GM13977 (cell line): ENCODE measurements at regions not wholly inside any gene's neighbourhood (a gene's known extent, or its start where the extent isn't known, plus 50 kb on each side); places are given as distances from the start of the nearest gene placed in this dataset.
"Not testable (repeated sequence)": the region's sequence is repeated elsewhere in the genome, so short reads cannot be mapped to it uniquely, and the experiment has no call there.

Source experiments
- DNase-seq: peaks from one replicate; pipeline ENCODE4 v3.0.0; 2012; ENCODE audit warnings: low spot score
- CTCF ChIP-seq: IDR thresholded peaks from 2 replicates; pipeline ENCODE4 v1.5.1; 2012; ENCODE audit warnings: mild to moderate bottlenecking, control low read depth; ENCODE audit not compliant: insufficient read depth; ENCODE audit errors: extremely low read depth, missing control alignments
- in situ Hi-C: fragments of 300-500 bp; cut with MboI; formaldehyde crosslinking; loops from one replicate; pipeline ENCODE4 v1.12.0; 2022; ENCODE audit warnings: low sequenced_read_pairs, low pct_unique_long_range_greater_than_20kb, mixed read lengths, inconsistent platforms; ENCODE audit not compliant: unreplicated experiment

DNA sequence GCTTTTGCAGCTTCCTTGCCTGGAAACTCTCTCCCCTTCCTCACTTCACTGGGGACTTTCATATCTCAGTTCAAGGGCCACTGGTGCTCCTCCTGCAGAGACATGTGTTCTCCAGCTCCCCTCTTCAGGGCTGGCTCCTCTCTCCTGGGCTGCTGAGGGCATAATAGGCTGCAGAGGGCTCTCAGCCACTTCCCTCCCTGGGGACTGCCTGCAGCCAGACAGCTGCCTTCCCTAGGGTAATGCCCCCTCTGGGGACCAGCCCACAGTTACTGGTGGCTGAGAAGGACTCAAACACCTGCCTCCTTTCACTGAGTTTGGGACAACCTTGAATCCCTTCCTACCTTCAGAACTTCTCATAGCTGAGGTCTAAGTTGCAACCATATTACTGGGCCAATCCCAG lies 104.8 kb upstream of the POU3F1 start:
- TF ChIP-seq CTCF, result no peak
- no peak for DNase-seq
- in situ Hi-C loops, result no loop called here

GRCh38 chr1:38146079-38146478 lies 99.5 kb upstream of the POU3F1 start:
- in situ Hi-C loops, DNase-seq: not testable (repeated sequence)

GRCh38 chr1:38142606-38143005 lies 96.0 kb upstream of the POU3F1 start:
- TF ChIP-seq CTCF, result no peak
- in situ Hi-C loops, result no loop called here
- no peak for DNase-seq

- TF ChIP-seq CTCF, result no peak
- in situ Hi-C loops, result no loop called here
- DNase-seq, result no peak
Observed at GRCh38 chr1:38141483-38141882, 94.9 kb upstream of the POU3F1 start.

DNA sequence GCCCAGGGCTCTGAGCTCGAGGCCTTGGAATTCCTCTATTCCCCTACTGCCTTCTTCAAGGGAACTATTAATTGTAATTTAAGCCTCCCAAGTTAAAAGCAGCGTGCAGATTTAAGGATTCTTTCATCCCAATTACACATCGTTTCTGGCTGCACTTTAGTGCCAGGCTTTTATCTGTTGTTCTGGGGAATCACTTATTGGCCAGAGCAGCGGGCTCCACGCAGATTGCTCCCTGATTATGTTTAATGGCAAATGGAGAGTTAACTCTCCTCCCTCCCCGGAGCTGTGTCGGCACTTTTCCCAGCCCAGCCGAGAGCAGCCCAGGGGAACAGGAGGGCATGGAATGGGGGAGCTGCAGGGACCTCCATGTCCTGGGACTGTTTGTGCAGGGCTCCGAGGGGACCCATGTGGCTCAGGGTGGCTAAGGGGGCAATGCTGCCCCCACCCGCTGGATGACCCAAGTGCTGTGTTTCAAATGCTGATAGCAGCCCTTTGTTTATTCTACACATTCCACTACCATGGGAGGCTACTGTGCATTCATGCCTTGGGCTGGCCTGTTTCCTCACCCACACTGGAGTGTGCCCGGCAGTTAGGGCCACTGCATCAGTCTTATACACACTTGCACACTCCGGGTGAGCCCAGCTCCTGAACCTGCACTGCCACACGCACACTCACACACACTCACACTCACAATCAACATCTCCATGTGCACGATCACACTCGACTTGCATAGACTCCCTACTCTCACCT lies 93.3 kb upstream of the POU3F1 start:
- DNase-seq, result no peak
- in situ Hi-C loops, result no loop called here
- no peak for TF ChIP-seq CTCF

- no peak for TF ChIP-seq CTCF
- in situ Hi-C loops, result no loop called here
- DNase-seq, result peak; percentile 15
Observed at GRCh38 chr1:38138498-38139233, 92.1 kb upstream of the POU3F1 start.

DNA sequence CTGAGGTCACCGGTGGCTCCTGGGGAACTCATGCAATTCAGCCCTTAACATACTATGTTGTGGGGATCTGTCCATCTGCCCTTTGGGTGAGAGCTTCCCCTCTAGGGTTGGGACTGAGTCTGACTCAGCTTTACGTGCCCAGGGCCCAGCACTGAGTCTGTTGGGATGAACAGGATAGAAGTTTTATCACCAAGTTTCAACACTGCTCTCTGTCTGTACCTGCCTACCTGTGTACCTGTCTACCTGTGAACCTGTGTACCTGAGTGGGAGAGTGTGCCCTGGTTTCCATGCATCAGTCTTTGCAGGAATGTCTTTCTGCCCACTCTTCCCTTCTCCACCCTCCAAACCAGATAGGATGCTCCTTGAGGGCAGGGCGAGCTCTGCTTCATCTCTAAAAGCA lies 90.6 kb upstream of the POU3F1 start:
- in situ Hi-C loops, result no loop called here
- DNase-seq, result no peak
- TF ChIP-seq CTCF, result no peak
